GM21390 (cell line): ENCODE measurements at regions not wholly inside any gene's neighbourhood (a gene's known extent, or its start where the extent isn't known, plus 50 kb on each side); places are given as distances from the start of the nearest gene placed in this dataset.
"Not testable (repeated sequence)": the region's sequence is repeated elsewhere in the genome, so short reads cannot be mapped to it uniquely, and the experiment has no call there.

Experiments
- ATAC-seq: cut with Tn5 transposase; IDR thresholded peaks from one replicate; pipeline ENCODE4 v1.9.1; 2021; ENCODE audit not compliant: unreplicated experiment

- no peak for ATAC-seq
Measured at GRCh38 chr3:35043040-35043439, 596.3 kb upstream of the ARPP21 start.

- no peak for ATAC-seq
Measured at GRCh38 chr3:35044190-35044589, 595.1 kb upstream of the ARPP21 start.

GRCh38 chr3:35045118-35045517, 594.2 kb upstream of the ARPP21 start:
- no peak for ATAC-seq

GRCh38 chr3:35064761-35065160, 574.6 kb upstream of the ARPP21 start:
- no peak for ATAC-seq

- ATAC-seq = no peak
Measured at GRCh38 chr3:35065891-35066290, 573.4 kb upstream of the ARPP21 start.

GRCh38 chr3:35067750-35068149, 571.6 kb upstream of the ARPP21 start:
- no peak for ATAC-seq

- no peak for ATAC-seq
Measured at GRCh38 chr3:35070088-35070487, 569.2 kb upstream of the ARPP21 start.

- no peak for ATAC-seq
Measured at GRCh38 chr3:35071772-35072171, 567.6 kb upstream of the ARPP21 start.

GRCh38 chr3:35078780-35079179, 560.5 kb upstream of the ARPP21 start:
- no peak for ATAC-seq

- no peak for ATAC-seq
Measured at GRCh38 chr3:35079403-35079802, 559.9 kb upstream of the ARPP21 start.

- no peak for ATAC-seq
Measured at GRCh38 chr3:35081899-35082298, 557.4 kb upstream of the ARPP21 start.

GRCh38 chr3:35088943-35089342, 550.4 kb upstream of the ARPP21 start:
- no peak for ATAC-seq

GRCh38 chr3:35114686-35115085, 524.6 kb upstream of the ARPP21 start:
- no peak for ATAC-seq

GRCh38 chr3:35120026-35120425, 519.3 kb upstream of the ARPP21 start:
- ATAC-seq = no peak

GRCh38 chr3:35137612-35138011, 501.7 kb upstream of the ARPP21 start:
- ATAC-seq = no peak

GRCh38 chr3:35141406-35141805, 497.9 kb upstream of the ARPP21 start:
- ATAC-seq = no peak

- ATAC-seq = no peak
Measured at GRCh38 chr3:35144011-35144410, 495.3 kb upstream of the ARPP21 start.

GRCh38 chr3:35146256-35147035, 492.9 kb upstream of the ARPP21 start:
- ATAC-seq = not testable (repeated sequence)

- no peak for ATAC-seq
Measured at GRCh38 chr3:35183927-35184675, 455.2 kb upstream of the ARPP21 start.

GRCh38 chr3:35184775-35185174, 454.6 kb upstream of the ARPP21 start:
- no peak for ATAC-seq

- ATAC-seq = no peak
Measured at GRCh38 chr3:35187908-35188307, 451.4 kb upstream of the ARPP21 start.

GRCh38 chr3:35194666-35195065, 444.7 kb upstream of the ARPP21 start:
- no peak for ATAC-seq
